Suprapubic skin (tissue), 4 donors: ENCODE measurements at regions not wholly inside any gene's neighbourhood (a gene's known extent, or its start where the extent isn't known, plus 50 kb on each side); places are given as distances from the start of the nearest gene placed in this dataset.

ENCODE experiments used
- DNase-seq, 2 donors: peaks; one replicate each; pipeline ENCODE4 v3.0.0-alpha.2; 2019; ENCODE audit warnings: low spot score in 2 of 2
- H3K27ac ChIP-seq: fragments of 200-600 bp; sonication (generic); one replicate; pipeline ENCODE4 v1.5.1; 2019
- H3K27me3 ChIP-seq: fragments of 200-600 bp; sonication (generic); one replicate; pipeline ENCODE4 v1.5.1; 2019
- H3K36me3 ChIP-seq: fragments of 200-600 bp; sonication (generic); one replicate; pipeline ENCODE4 v1.5.1; 2019
- H3K4me1 ChIP-seq: fragments of 200-600 bp; sonication (generic); one replicate; pipeline ENCODE4 v1.5.1; 2019
- H3K4me3 ChIP-seq: fragments of 200-600 bp; sonication (generic); one replicate; pipeline ENCODE4 v1.5.1; 2019; ENCODE audit warnings: mild to moderate bottlenecking
- H3K9me3 ChIP-seq: fragments of 200-600 bp; sonication (generic); one replicate; pipeline ENCODE4 v1.5.1; 2019
- CTCF ChIP-seq, 2 donors: fragments of 200-600 bp in 1 of 2; fragments of 450-650 bp in 1 of 2; sonication (generic) in 1 of 2; IDR thresholded peaks; one replicate each; pipeline ENCODE4 v1.5.1; 2016 to 2019; ENCODE audit warnings: antibody characterized with exemption in 2 of 2, mild to moderate bottlenecking in 1 of 2, moderate library complexity in 1 of 2
- EP300 ChIP-seq: sonication (generic); formaldehyde crosslinking; IDR thresholded peaks from one replicate; pipeline ENCODE4 v1.6.1; 2017; ENCODE audit warnings: antibody characterized with exemption
- POLR2A ChIP-seq, 2 donors: fragments of 450-650 bp; IDR thresholded peaks; one replicate each; pipeline ENCODE4 v1.6.1; 2017; ENCODE audit warnings: antibody characterized with exemption in 2 of 2, mild to moderate bottlenecking in 2 of 2, moderate library complexity in 2 of 2
- POLR2AphosphoS5 ChIP-seq, 3 donors: sonication (generic); formaldehyde crosslinking; IDR thresholded peaks; one replicate each; pipeline ENCODE4 v1.6.1; 2017; ENCODE audit warnings: antibody characterized with exemption in 3 of 3
- WGBS: methylation state at CpG from one replicate; pipeline ENCODE4 v1.1.5; 2018; 5-methylcytosine and 5-hydroxymethylcytosine counted together

DNA sequence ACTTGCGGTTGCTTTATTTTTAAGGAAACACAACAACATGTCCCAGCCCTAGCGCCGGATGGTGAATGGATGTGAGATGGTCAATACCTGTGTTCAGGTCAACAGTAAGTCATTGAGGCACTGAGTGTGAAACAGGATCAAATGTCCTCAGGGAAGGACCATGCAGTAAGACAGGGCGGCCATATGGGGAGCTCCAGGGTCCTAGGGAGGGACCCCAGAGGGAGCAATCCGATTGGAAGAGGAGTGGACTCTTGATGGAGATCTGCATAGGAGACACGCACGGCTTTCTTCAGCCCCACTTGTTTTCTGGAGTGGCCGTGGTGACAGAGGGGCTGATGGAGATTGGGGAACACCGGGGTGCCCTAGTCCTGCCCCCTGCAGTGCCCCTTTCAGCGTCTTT lies 423.8 kb upstream of the MKI67 start:
- Histone ChIP-seq H3K27ac (no peak overlapping the region), H3K36me3 (no peaks in the 10 kb centered on the region), H3K9me3 (no peaks in the 10 kb centered on the region), H3K27me3 (peaks cover 3% of the 10 kb centered on the region), H3K4me3 (no peak overlapping the region), H3K4me1 (no peaks in the 10 kb centered on the region)
- no peak for TF ChIP-seq EP300
- TF ChIP-seq POLR2AphosphoS5 (IDR thresholded peaks at IDR 0.05) = no peak
- TF ChIP-seq CTCF (IDR thresholded peaks at IDR 0.05) = no peak
- TF ChIP-seq POLR2A (IDR thresholded peaks at IDR 0.05) = no peak
- 93% methylated on average over 10 of the region's 10 CpGs for WGBS
- no peak for DNase-seq

DNA sequence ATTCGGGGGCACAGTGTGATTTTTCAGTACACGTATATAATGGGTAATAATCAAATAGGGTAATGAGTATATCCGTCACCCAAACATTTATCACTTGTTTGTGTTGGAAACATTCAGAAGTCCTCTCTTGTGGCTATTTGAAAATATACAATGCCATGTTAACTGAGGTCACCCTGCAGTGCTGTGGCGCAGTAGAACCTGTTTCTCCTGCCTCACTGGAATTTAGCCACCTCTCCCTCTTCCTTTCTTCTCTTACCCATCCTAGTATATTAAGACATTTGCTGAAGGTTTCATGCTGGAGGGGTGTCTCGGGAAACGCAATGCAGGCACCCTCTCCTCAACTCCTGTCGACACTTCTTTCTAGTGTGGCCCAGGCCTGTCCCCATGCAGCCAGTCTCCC lies 425.3 kb upstream of the MKI67 start:
- Histone ChIP-seq H3K4me3 (no peak overlapping the region), H3K27ac (no peak overlapping the region), H3K4me1 (no peaks in the 10 kb centered on the region), H3K27me3 (no peaks in the 10 kb centered on the region), H3K9me3 (no peaks in the 10 kb centered on the region), H3K36me3 (no peaks in the 10 kb centered on the region)
- 89% methylated on average over 7 of the region's 7 CpGs for WGBS
- no peak for TF ChIP-seq POLR2A (IDR thresholded peaks at IDR 0.05)
- no peak for TF ChIP-seq EP300
- DNase-seq = no peak

DNA sequence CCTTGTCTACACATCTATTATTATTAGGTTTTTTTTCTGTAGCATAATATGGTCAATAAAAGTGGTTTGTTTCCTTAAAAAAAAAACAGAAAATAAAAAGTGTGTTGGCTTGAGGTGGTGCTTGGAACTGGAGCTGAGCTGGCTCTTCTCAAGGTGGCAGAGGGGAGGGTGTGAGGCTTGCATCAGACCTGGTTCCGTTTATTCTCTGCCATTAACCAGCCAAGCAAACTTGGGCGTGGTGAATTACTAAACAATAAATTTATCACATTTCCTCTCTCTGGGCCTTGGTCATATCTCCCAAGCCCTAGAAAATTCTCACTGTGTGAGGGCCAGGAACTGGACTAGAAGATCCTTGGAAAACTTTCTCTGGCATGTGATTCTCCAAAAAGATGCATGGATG lies 427.5 kb upstream of the MKI67 start:
- H3K9me3 ChIP-seq = no peaks in the 10 kb centered on the region
- 49% methylated on average over 2 of the region's 2 CpGs for WGBS
- H3K4me1 ChIP-seq = no peaks in the 10 kb centered on the region
- no peaks in the 10 kb centered on the region for H3K36me3 ChIP-seq
- DNase-seq = no peak
- H3K4me3 ChIP-seq = no peak overlapping the region
- H3K27ac ChIP-seq = no peak overlapping the region
- TF ChIP-seq POLR2AphosphoS5 (IDR thresholded peaks at IDR 0.05) (no peak), POLR2A (IDR thresholded peaks at IDR 0.05) (no peak), EP300 (no peak), CTCF (IDR thresholded peaks at IDR 0.05) (no peak)
- no peaks in the 10 kb centered on the region for H3K27me3 ChIP-seq

DNA sequence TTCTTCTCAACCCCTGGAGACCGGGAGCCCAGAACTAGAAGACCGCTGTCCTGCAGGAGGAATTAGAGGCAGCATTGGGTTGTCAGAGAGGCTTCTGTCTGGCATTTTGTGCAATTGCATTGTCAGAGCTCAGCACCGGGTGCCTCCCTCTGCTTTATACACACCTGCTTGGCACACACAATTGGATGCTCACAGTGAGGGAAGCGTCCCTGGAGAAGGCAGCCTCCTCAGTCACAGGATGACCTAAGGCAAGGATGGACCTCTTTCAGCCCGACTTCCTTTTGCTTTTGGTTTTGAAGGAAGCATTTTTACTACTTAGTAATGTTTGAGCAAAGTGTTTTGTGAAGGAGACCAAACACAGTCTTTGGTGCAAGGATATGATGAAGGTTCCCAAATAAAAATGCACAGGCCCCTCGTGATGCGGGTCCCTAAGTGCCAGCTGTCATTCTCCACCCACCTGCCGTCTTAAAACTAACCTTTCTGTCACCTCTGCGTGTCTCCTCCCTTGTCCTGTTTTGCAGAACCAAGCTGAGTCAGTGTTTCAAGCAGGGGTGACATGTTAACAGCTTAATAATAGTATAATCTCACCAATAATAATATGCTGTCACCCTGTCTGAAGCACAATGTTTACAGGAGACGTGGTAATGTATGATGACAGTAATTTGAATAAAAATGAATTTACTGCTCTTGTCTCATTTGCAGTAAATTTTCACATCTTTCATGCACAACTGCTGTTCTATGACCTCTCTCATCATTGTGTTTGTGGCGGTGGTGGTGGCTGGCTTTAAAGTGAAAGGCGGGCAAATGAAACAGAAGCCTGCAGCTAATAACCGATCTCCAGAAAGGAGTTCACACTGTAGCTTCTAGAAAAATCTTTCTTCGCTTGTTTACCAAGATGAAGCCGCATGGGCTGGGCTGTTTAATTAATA lies 430.2 kb upstream of the MKI67 start:
- no peak for DNase-seq
- TF ChIP-seq EP300 = no peak
- Histone ChIP-seq H3K4me1 (no peaks in the 10 kb centered on the region), H3K27me3 (no peaks in the 10 kb centered on the region), H3K9me3 (no peaks in the 10 kb centered on the region), H3K27ac (no peak overlapping the region), H3K4me3 (no peak overlapping the region), H3K36me3 (no peaks in the 10 kb centered on the region)
- WGBS = 68% methylated on average over 15 of the region's 15 CpGs

- Histone ChIP-seq H3K4me3 (no peak overlapping the region), H3K9me3 (peaks cover 3% of the 10 kb centered on the region), H3K27ac (no peak overlapping the region), H3K4me1 (no peaks in the 10 kb centered on the region), H3K36me3 (no peaks in the 10 kb centered on the region), H3K27me3 (no peaks in the 10 kb centered on the region)
- WGBS = 81% methylated on average over 9 of the region's 12 CpGs
- TF ChIP-seq POLR2AphosphoS5 (IDR thresholded peaks at IDR 0.05) (no peak), EP300 (no peak), CTCF (IDR thresholded peaks at IDR 0.05) (no peak), POLR2A (IDR thresholded peaks at IDR 0.05) (no peak)
- DNase-seq = no peak
These were observed 431.0 kb upstream of the MKI67 start for GRCh38 chr10:128557149-128557710.

- Histone ChIP-seq H3K27me3 (no peaks in the 10 kb centered on the region), H3K9me3 (peaks cover 6% of the 10 kb centered on the region), H3K36me3 (no peaks in the 10 kb centered on the region), H3K4me3 (no peak overlapping the region), H3K27ac (no peak overlapping the region), H3K4me1 (no peaks in the 10 kb centered on the region)
- TF ChIP-seq POLR2AphosphoS5 (IDR thresholded peaks at IDR 0.05) (no peak), POLR2A (IDR thresholded peaks at IDR 0.05) (no peak)
- WGBS = 58% methylated on average over 1 of the region's 1 CpG
- no peak for DNase-seq
These were observed 434.2 kb upstream of the MKI67 start for GRCh38 chr10:128560406-128560805.
